H9 (cell line): ENCODE measurements at regions not wholly inside any gene's neighbourhood (a gene's known extent, or its start where the extent isn't known, plus 50 kb on each side); places are given as distances from the start of the nearest gene placed in this dataset.

Source experiments
- DNase-seq: peaks from one replicate; pipeline ENCODE4 v3.0.0-alpha.2; 2017
- H2AFZ ChIP-seq: one replicate; pipeline ENCODE4 v1.6.1; 2013; ENCODE audit warnings: mild to moderate bottlenecking, low read length, control low read depth, moderate library complexity
- H2AK5ac ChIP-seq: 2 replicates; pipeline ENCODE4 v1.6.1; 2013; ENCODE audit warnings: low read length, control low read depth, mixed read lengths; ENCODE audit not compliant: insufficient read length
- H2BK120ac ChIP-seq: one replicate; pipeline ENCODE4 v1.6.1; 2013; ENCODE audit warnings: low read depth, mild to moderate bottlenecking, low read length, control low read depth, inconsistent platforms; ENCODE audit not compliant: poor library complexity, severe bottlenecking
- H2BK12ac ChIP-seq: 2 replicates; pipeline ENCODE4 v1.6.1; 2013; ENCODE audit warnings: low read length, control low read depth, mixed read lengths, low read depth; ENCODE audit not compliant: insufficient read length
- H2BK15ac ChIP-seq: 2 replicates; pipeline ENCODE4 v1.6.1; 2013; ENCODE audit warnings: low read depth, low read length, control low read depth
- H2BK20ac ChIP-seq: one replicate; pipeline ENCODE4 v1.6.1; 2013; ENCODE audit warnings: low read depth, mild to moderate bottlenecking, low read length, control low read depth, inconsistent platforms; ENCODE audit not compliant: poor library complexity, severe bottlenecking
- H2BK5ac ChIP-seq: 2 replicates; pipeline ENCODE4 v1.6.1; 2013; ENCODE audit warnings: low read length, control low read depth, mixed read lengths; ENCODE audit not compliant: insufficient read length
- H3K14ac ChIP-seq: 2 replicates; pipeline ENCODE4 v1.6.1; 2013; ENCODE audit warnings: low read length, control low read depth; ENCODE audit not compliant: insufficient read depth
- H3K18ac ChIP-seq: 2 replicates; pipeline ENCODE4 v1.6.1; 2013; ENCODE audit warnings: low read depth, mild to moderate bottlenecking, mixed read lengths, low read length, control low read depth; ENCODE audit not compliant: insufficient read length
- H3K23ac ChIP-seq: 2 replicates; pipeline ENCODE4 v1.6.1; 2013; ENCODE audit warnings: low read length, control low read depth, mixed read lengths, low read depth; ENCODE audit not compliant: insufficient read length
- H3K23me2 ChIP-seq: 2 replicates; pipeline ENCODE4 v1.6.1; 2013; ENCODE audit warnings: low read depth, mild to moderate bottlenecking, mixed read lengths, low read length, control low read depth; ENCODE audit not compliant: insufficient read length, poor library complexity, severe bottlenecking
- H3K27ac ChIP-seq: 2 replicates; pipeline ENCODE4 v1.5.1; 2013; ENCODE audit warnings: low read length, control low read depth, mixed read lengths, low read depth; ENCODE audit not compliant: insufficient read length
- H3K27me3 ChIP-seq: 2 replicates; pipeline ENCODE4 v1.6.1; 2013; ENCODE audit warnings: low read length, control low read depth, inconsistent platforms; ENCODE audit not compliant: insufficient read depth
- H3K4ac ChIP-seq: 2 replicates; pipeline ENCODE4 v1.6.1; 2013; ENCODE audit warnings: low read depth, mild to moderate bottlenecking, control low read depth, inconsistent platforms, low read length, moderate library complexity
- H3K4me1 ChIP-seq: 2 replicates; pipeline ENCODE4 v1.6.1; 2013; ENCODE audit warnings: low read length, control low read depth, inconsistent platforms; ENCODE audit not compliant: insufficient read depth
- H3K4me2 ChIP-seq: 2 replicates; pipeline ENCODE4 v1.6.1; 2013; ENCODE audit warnings: low read length, control low read depth, mixed read lengths; ENCODE audit not compliant: insufficient read length, insufficient read depth
- H3K56ac ChIP-seq: 2 replicates; pipeline ENCODE4 v1.6.1; 2013; ENCODE audit warnings: low read depth, mild to moderate bottlenecking, mixed read lengths, low read length, control low read depth; ENCODE audit not compliant: insufficient read length
- H3K79me1 ChIP-seq: 2 replicates; pipeline ENCODE4 v1.6.1; 2013; ENCODE audit warnings: low read depth, mild to moderate bottlenecking, moderate library complexity, low read length, control low read depth, inconsistent platforms; ENCODE audit not compliant: insufficient read depth, poor library complexity, severe bottlenecking
- H3K79me2 ChIP-seq: 2 replicates; pipeline ENCODE4 v1.6.1; 2013; ENCODE audit warnings: low read length, control low read depth, inconsistent platforms; ENCODE audit not compliant: insufficient read depth
- H3K9ac ChIP-seq: 2 replicates; pipeline ENCODE4 v1.6.1; 2013; ENCODE audit warnings: low read length, control low read depth, mixed read lengths; ENCODE audit not compliant: insufficient read length; ENCODE audit errors: extremely low read depth
- H3K9me3 ChIP-seq: one replicate; pipeline ENCODE4 v1.6.1; 2013; ENCODE audit warnings: low read depth, low read length, inconsistent platforms; ENCODE audit not compliant: control insufficient read depth
- H3T11ph ChIP-seq: one replicate; pipeline ENCODE4 v1.6.1; 2013; ENCODE audit warnings: mild to moderate bottlenecking, low read length, control low read depth, inconsistent platforms
- H4K20me1 ChIP-seq: one replicate; pipeline ENCODE4 v1.6.1; 2013; ENCODE audit not compliant: control insufficient read depth, insufficient read length, insufficient read depth
- H4K5ac ChIP-seq: 2 replicates; pipeline ENCODE4 v1.6.1; 2013; ENCODE audit warnings: low read depth, mild to moderate bottlenecking, mixed read lengths, low read length, control low read depth; ENCODE audit not compliant: insufficient read length
- H4K8ac ChIP-seq: replicated peaks from 2 replicates; pipeline ENCODE4 v1.6.1; 2013; ENCODE audit warnings: low read length, control low read depth, mixed read lengths, low read depth; ENCODE audit not compliant: insufficient read length
- H4K91ac ChIP-seq: 2 replicates; pipeline ENCODE4 v1.6.1; 2013; ENCODE audit warnings: low read depth, mild to moderate bottlenecking, moderate library complexity, mixed read lengths, low read length, control low read depth; ENCODE audit not compliant: insufficient read length
- H3K27ac Mint-ChIP-seq, 3 experiments: 2 replicates in 2 of 3; 3 replicates in 1 of 3; pipeline ENCODE4 v1.8.0; 2020 to 2021; ENCODE audit warnings: mixed read lengths in 3 of 3, mild to moderate bottlenecking in 1 of 3, moderate library complexity in 1 of 3
- H3K27me3 Mint-ChIP-seq: 2 replicates; pipeline ENCODE4 v1.8.0; 2021; ENCODE audit warnings: low read depth, mild to moderate bottlenecking, moderate library complexity, mixed read lengths
- H3K36me3 Mint-ChIP-seq, 3 experiments: 2 replicates in 2 of 3; 3 replicates in 1 of 3; pipeline ENCODE4 v1.8.0; 2020 to 2021; ENCODE audit warnings: low read depth in 3 of 3, mixed read lengths in 3 of 3; ENCODE audit not compliant: insufficient read depth in 1 of 3
- H3K4me1 Mint-ChIP-seq, 2 experiments: 2 replicates each; pipeline ENCODE4 v1.8.0; 2020; ENCODE audit warnings: mixed read lengths in 2 of 2
- H3K4me3 Mint-ChIP-seq, 2 experiments: 2 replicates in 1 of 2; 3 replicates in 1 of 2; pipeline ENCODE4 v1.8.0; 2020 to 2021; ENCODE audit warnings: mild to moderate bottlenecking in 2 of 2, mixed read lengths in 2 of 2, moderate library complexity in 1 of 2
- H3K9me3 Mint-ChIP-seq, 2 experiments: 2 replicates in 1 of 2; 3 replicates in 1 of 2; pipeline ENCODE4 v1.8.0; 2020; ENCODE audit warnings: mild to moderate bottlenecking in 2 of 2, mixed read lengths in 2 of 2, moderate library complexity in 1 of 2
- CTCF ChIP-seq: fragments of 200-600 bp; sonication (generic); conservative IDR thresholded peaks from 3 replicates; pipeline ENCODE4 v1.8.0; 2021; ENCODE audit warnings: antibody characterized with exemption, mild to moderate bottlenecking
- WGBS: extraction: QIAGEN DNeasy Blood & Tissue Kit; methylation state at CpG from one replicate; pipeline ENCODE4 v1.1.7; 2013; ENCODE audit warnings: missing lambda C conversion rate, low lambda C conversion rate, mixed read lengths; ENCODE audit not compliant: insufficient read length; ENCODE audit errors: extremely low coverage; 5-methylcytosine and 5-hydroxymethylcytosine counted together

- H2BK120ac ChIP-seq, result no peak overlapping the region
- H3K4me2 ChIP-seq, result no peak overlapping the region
- H2BK15ac ChIP-seq, result no peak overlapping the region
- Mint-ChIP-seq H3K27me3 (no peaks in the 10 kb centered on the region), H3K4me3 (no peak overlapping the region), H3K4me1 (peaks cover 0 to 6% of the 10 kb centered on the region in 2 experiments; a peak in 2 of 4 replicates), H3K9me3 (no peaks in the 10 kb centered on the region; a peak in 1 of 5 replicates), H3K27ac (no peak overlapping the region), H3K36me3 (no peaks in the 10 kb centered on the region)
- no peak overlapping the region for H2AK5ac ChIP-seq
- TF ChIP-seq CTCF, result no peak
- no peaks in the 10 kb centered on the region for H4K20me1 ChIP-seq
- no peak overlapping the region for H3K4ac ChIP-seq
- no peak for DNase-seq
- no peaks in the 10 kb centered on the region for H3K23me2 ChIP-seq
- H2BK12ac ChIP-seq, result no peak overlapping the region
- H2BK5ac ChIP-seq, result no peak overlapping the region
- no peaks in the 10 kb centered on the region for H3K9me3 ChIP-seq
- no peak overlapping the region for H3K56ac ChIP-seq
- no peak overlapping the region for H4K91ac ChIP-seq
- no peaks in the 10 kb centered on the region for H3K79me2 ChIP-seq
- no peak overlapping the region for H2AFZ ChIP-seq
- no peaks in the 10 kb centered on the region for H3K79me1 ChIP-seq
- no peak overlapping the region for H3K14ac ChIP-seq
- H3K18ac ChIP-seq, result no peak overlapping the region
- H3K27me3 ChIP-seq, result no peaks in the 10 kb centered on the region
- H2BK20ac ChIP-seq, result no peak overlapping the region
- WGBS, result no CpG with 5 or more reads among the region's 3 CpGs
- H3T11ph ChIP-seq, result no peak overlapping the region
- H4K5ac ChIP-seq, result no peak overlapping the region
- no peak overlapping the region for H3K9ac ChIP-seq
- H4K8ac ChIP-seq, result no peak overlapping the region
- no peak overlapping the region for H3K23ac ChIP-seq
- no peaks in the 10 kb centered on the region for H3K4me1 ChIP-seq
- H3K27ac ChIP-seq, result no peak overlapping the region
Observed at GRCh38 chr7:53658951-53659350, 623.5 kb downstream of the POM121L12 start.
